HL-60 (cell line): ENCODE measurements at regions not wholly inside any gene's neighbourhood (a gene's known extent, or its start where the extent isn't known, plus 50 kb on each side); places are given as distances from the start of the nearest gene placed in this dataset.

Source experiments
- POLR2AphosphoS5 ChIP-seq: IDR thresholded peaks from 2 replicates; pipeline ENCODE4 v1.6.1; 2012; ENCODE audit warnings: low read depth
- TF ChIP-seq, protein P1 (sequence below): IDR thresholded peaks from one replicate; pipeline ENCODE4 v1.5.1; 2011; ENCODE audit warnings: low read length, control low read depth, inconsistent platforms; ENCODE audit not compliant: insufficient read depth

DNA sequence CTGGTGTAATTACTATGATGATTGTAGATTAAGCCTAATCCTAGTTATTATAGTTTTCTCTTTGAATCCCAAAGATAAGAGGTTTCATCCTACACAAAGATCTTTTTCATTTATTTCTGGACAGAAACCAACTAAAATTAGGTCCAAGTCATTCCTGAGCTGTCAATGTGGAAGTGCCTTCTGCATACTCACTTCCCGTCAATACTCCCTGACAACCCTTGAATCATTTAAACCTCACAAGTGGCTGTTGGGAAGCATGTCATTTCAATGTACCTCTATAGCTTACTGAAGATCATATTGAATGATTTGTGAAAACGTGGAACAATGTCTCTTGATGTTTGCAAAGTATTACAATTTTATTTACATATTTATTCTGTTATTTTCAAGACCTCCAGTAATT lies 274.1 kb downstream of the HACE1 start:
- TF ChIP-seq, protein P1, sequence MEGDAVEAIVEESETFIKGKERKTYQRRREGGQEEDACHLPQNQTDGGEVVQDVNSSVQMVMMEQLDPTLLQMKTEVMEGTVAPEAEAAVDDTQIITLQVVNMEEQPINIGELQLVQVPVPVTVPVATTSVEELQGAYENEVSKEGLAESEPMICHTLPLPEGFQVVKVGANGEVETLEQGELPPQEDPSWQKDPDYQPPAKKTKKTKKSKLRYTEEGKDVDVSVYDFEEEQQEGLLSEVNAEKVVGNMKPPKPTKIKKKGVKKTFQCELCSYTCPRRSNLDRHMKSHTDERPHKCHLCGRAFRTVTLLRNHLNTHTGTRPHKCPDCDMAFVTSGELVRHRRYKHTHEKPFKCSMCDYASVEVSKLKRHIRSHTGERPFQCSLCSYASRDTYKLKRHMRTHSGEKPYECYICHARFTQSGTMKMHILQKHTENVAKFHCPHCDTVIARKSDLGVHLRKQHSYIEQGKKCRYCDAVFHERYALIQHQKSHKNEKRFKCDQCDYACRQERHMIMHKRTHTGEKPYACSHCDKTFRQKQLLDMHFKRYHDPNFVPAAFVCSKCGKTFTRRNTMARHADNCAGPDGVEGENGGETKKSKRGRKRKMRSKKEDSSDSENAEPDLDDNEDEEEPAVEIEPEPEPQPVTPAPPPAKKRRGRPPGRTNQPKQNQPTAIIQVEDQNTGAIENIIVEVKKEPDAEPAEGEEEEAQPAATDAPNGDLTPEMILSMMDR, result no peak
- no peak for TF ChIP-seq POLR2AphosphoS5
